Activated CD8-positive, alpha-beta memory T cell treated with anti-CD3 and anti-CD28 coated beads for 1 hour (primary cell): ENCODE measurements at regions not wholly inside any gene's neighbourhood (a gene's known extent, or its start where the extent isn't known, plus 50 kb on each side); places are given as distances from the start of the nearest gene placed in this dataset.

Experiments
- DNase-seq, 2 donors: peaks; one replicate each; pipeline ENCODE4 v3.0.0-alpha.2; 2020; ENCODE audit warnings: low read depth in 1 of 2; ENCODE audit errors: extremely low read depth in 1 of 2

GRCh38 chr1:4010814-4011605, 110.9 kb upstream of the C1orf174 start:
- no peak for DNase-seq

GRCh38 chr1:4016351-4017130, 116.5 kb upstream of the C1orf174 start:
- DNase-seq = no peak

GRCh38 chr1:4017636-4018365, 117.7 kb upstream of the C1orf174 start:
- DNase-seq = no peak

GRCh38 chr1:4018466-4019146, 118.5 kb upstream of the C1orf174 start:
- DNase-seq = no peak

- DNase-seq = no peak
Observed at GRCh38 chr1:4019147-4019521, 119.1 kb upstream of the C1orf174 start.

GRCh38 chr1:4019606-4020331, 119.7 kb upstream of the C1orf174 start:
- DNase-seq = no peak

GRCh38 chr1:4020449-4020848, 120.4 kb upstream of the C1orf174 start:
- DNase-seq = no peak

GRCh38 chr1:4021136-4021973, 121.3 kb upstream of the C1orf174 start:
- no peak for DNase-seq

GRCh38 chr1:4021974-4022268, 121.8 kb upstream of the C1orf174 start:
- DNase-seq = no peak

GRCh38 chr1:4022715-4023114, 122.6 kb upstream of the C1orf174 start:
- DNase-seq = no peak

- DNase-seq = no peak
Observed at GRCh38 chr1:4023678-4024077, 123.6 kb upstream of the C1orf174 start.

GRCh38 chr1:4024811-4025210, 124.7 kb upstream of the C1orf174 start:
- no peak for DNase-seq

- no peak for DNase-seq
Observed at GRCh38 chr1:4025752-4026151, 125.7 kb upstream of the C1orf174 start.

GRCh38 chr1:4027008-4027407, 126.9 kb upstream of the C1orf174 start:
- DNase-seq = no peak

GRCh38 chr1:4027492-4028138, 127.5 kb upstream of the C1orf174 start:
- DNase-seq = no peak

- DNase-seq = no peak
Observed at GRCh38 chr1:4028139-4028501, 128.0 kb upstream of the C1orf174 start.

- DNase-seq = no peak
Observed at GRCh38 chr1:4029376-4029775, 129.3 kb upstream of the C1orf174 start.

- DNase-seq = no peak
Observed at GRCh38 chr1:4032571-4032970, 132.5 kb upstream of the C1orf174 start.

- DNase-seq = no peak
Observed at GRCh38 chr1:4033129-4033676, 133.1 kb upstream of the C1orf174 start.
